HuH-7.5 (cell line): ENCODE measurements at regions not wholly inside any gene's neighbourhood (a gene's known extent, or its start where the extent isn't known, plus 50 kb on each side); places are given as distances from the start of the nearest gene placed in this dataset.

ENCODE experiments used
- DNase-seq: peaks from one replicate; pipeline ENCODE4 v3.0.0; 2011; ENCODE audit warnings: low spot score

DNA sequence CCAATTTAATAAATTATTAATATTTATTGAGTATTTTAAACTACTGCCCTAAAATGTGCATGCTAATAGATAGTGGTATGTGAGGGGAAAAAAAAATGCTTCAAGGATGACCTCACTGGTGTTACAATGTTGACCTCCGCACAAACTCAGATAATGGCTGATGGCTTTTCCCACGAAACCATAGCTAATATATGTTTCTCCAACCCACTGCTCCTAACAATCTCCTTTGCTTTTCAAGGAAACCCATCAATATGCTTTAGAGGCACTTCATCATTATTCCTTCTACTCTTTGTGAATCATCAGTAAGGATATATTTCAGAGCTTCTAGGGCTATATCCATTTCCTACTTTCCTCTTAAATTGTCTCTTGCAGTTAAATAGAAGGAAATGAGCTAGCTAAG lies 1752.0 kb upstream of the TENM3 start:
- DNase-seq, result no peak

DNA sequence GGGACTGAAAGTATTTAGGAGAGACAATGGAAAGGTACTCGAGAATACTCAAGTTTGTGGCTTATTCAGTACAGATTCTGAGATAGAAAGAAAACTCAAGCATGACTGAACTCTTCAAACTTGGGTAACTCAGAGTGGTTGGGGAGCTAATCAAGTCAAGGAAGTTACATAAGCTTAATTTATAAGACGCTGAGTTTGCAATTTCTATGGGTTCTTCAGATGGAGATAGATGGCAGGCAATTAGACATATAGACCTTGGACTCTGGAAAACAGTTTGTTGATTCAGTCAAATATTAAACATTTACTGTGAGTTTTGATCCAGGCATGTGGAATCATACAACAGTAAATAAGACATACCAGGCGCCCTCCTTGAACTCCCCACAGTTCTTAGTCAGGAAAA lies 1749.9 kb upstream of the TENM3 start:
- no peak for DNase-seq

DNA sequence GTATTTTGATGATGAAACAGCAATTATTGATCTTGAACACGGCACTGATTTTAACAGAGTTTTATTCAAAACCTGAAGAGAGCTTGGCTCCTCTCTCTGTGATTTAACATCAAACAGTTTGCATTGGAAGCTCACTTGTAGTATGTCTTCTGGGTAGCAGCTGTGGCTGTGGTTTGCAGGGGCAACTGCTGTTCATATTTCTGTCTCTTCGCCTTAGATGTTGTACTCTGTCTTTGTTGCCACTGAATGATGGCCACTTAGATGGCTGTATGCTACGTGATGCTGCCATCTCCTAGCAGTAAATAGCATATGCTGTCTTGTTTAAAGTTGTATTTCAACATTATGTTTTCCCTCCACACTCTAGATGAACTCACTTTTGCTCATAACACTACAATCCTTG lies 1743.0 kb upstream of the TENM3 start:
- DNase-seq, result no peak

GRCh38 chr4:180512801-180513475 lies 1730.3 kb upstream of the TENM3 start:
- DNase-seq, result no peak

GRCh38 chr4:180518906-180519305 lies 1724.3 kb upstream of the TENM3 start:
- DNase-seq, result no peak

GRCh38 chr4:180521181-180521580 lies 1722.0 kb upstream of the TENM3 start:
- DNase-seq, result no peak

- no peak for DNase-seq
Observed at GRCh38 chr4:180525523-180526077, 1717.6 kb upstream of the TENM3 start.

DNA sequence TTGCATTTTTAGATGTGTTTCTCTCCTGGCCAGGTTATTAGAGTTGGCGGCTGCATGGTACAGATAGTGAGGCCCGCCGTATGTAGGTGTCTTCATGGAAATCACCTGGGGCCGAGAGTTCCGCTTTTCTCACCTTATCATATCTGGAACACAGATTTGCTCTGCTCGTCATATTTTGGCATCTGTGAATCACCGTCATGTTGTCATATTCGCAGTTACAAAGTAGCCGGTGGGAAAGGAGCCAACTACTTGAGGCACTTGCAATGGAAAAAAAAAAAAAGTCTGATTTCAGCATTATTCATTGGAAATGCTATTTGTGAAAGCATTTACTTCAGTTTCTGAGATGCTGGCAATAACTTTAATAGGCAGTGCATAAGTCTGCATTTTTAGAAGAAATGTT lies 1715.2 kb upstream of the TENM3 start:
- no peak for DNase-seq

GRCh38 chr4:180530787-180531186 lies 1712.4 kb upstream of the TENM3 start:
- DNase-seq, result no peak

DNA sequence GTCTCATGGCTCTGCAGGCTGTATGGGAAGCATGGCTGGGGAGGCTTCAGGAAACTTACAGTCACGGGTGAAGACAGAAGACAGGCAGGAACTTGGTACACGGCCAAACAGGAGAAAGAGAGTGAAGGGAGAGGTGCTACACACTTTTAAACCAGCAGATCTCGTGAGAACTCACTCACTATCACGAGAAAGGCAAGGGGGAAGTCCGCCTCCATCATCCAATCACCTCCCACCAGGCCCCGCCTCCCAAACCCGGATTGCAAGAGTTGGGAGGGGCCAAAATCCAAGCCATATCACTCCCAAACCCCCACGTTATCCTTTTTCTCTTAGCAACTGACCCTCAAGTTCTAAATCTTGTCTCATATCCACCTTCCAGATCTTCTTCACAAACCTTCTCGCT lies 1710.5 kb upstream of the TENM3 start:
- no peak for DNase-seq

- DNase-seq, result no peak
Observed at GRCh38 chr4:180538384-180539057, 1704.7 kb upstream of the TENM3 start.

GRCh38 chr4:180539284-180539683 lies 1703.9 kb upstream of the TENM3 start:
- no peak for DNase-seq

- no peak for DNase-seq
Observed at GRCh38 chr4:180541678-180542077, 1701.5 kb upstream of the TENM3 start.

DNA sequence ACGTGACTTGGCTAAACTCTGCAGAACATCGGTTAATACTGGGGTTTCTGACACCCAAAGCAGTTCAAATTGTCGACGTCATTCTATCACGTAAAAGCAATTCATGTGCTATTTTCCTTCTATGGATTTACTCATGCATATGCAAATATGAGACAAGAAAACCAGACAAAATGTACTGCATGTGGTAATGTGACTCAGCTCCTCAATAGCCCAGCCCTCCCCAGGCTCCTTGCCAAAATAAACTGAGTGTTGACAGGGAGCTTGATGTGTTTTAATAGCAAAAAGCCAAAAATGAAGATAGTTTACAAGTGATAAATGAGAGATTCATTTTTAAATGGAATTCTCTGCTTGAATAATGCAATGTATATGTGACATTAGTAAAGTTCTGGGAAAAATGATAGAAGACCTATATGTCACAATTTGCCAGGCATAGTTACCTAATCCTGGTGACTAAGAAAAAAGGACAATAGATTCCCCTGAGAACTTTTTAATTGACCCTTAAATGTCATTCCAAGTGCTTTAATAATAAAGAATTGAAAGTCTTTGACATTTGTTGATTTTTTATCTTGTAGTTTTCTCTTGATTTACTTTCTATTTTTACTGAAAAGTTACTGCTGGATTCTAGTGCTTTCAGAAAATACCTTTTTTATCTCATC lies 1700.6 kb upstream of the TENM3 start:
- DNase-seq, result no peak

DNA sequence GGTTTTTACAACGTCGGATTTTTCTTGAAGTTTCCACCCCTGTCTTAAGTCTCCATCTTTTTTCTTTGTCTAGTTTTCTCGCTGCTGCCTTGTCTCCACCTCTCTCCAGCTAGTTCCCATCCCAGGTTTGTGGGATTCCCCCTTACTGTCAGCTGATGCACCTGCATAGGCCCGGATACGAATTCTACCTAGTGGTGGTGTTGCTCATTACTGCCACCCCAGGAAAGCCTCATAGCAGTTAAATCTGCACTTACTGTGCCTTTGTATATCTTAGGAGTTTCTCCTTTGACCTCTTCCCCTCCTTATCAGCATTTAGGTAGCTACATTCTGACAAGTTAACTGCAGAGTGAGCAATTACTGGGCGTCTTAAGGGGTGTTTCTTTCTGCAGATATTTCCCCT lies 1693.1 kb upstream of the TENM3 start:
- DNase-seq, result no peak

DNA sequence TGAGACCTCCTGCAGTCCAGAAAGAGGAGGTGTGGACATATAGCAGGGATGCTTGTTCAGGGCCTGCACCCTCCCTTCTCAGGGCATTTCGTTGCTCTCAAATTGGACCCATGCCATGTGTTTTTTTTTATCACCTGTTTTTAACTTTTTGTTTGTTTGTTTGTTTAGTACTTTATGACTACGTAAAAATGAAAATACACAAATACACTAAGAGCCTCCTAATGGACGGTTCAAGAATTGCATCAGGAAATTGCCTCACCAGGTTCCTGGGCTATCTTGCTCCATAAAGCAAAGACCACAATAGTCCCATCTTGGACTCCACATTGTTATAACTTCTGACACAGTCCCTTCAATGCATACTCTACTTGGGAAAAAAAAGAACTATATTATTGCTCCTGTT lies 1685.9 kb upstream of the TENM3 start:
- no peak for DNase-seq

- no peak for DNase-seq
Observed at GRCh38 chr4:180557950-180558349, 1685.3 kb upstream of the TENM3 start.

DNA sequence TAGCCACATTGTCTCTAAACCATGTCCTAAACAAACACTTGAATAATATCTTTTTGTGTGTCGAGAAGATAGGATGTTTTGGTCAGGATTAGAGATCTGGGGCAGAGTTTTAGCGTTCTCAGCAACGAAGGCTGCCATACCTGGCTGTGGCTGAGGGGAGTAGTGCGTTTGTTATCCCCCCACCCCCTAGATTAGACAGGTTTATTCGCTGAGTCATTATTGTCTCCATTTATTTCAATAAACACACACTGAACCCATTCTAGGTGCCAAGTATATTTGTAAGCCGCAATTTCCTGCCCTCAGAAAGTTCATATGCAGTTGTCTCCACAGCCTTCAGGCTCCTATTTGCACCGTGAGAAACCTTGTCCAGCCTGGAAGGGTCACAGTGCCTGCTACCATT lies 1684.8 kb upstream of the TENM3 start:
- DNase-seq, result no peak

- no peak for DNase-seq
Observed at GRCh38 chr4:180560896-180561295, 1682.3 kb upstream of the TENM3 start.

- DNase-seq, result no peak
Observed at GRCh38 chr4:180564026-180564425, 1679.2 kb upstream of the TENM3 start.

- no peak for DNase-seq
Observed at GRCh38 chr4:180564448-180564847, 1678.8 kb upstream of the TENM3 start.

DNA sequence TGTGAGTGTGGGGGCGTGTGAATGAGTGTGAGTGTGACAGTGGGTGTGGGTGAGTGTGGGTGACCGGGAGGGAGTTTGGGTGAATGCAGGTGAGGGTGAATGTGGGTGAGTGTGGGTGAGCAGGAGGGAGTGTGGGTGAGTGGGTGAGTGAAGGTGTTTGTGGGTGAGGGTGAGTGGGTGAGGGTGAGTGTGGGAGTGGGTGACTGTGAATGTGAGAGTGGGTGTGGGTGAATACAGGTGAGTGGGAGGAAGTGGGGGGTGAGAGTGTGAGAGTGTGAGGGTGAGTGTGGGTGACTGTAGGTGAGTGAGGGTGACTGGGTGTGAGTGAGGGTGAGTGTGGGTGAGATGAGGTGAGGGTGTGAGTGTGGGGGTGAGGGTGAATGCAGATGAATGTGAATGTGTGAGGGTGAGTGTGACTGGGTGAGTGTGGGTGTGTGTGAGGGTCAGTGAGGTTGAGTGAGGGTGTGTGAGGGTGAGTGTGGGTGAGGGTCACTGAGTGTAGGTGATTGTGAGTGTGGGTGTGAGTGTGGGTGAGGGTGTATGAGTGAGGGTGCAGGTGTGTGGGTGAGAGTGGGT lies 1677.3 kb upstream of the TENM3 start:
- DNase-seq, result no peak

GRCh38 chr4:180566492-180566891 lies 1676.7 kb upstream of the TENM3 start:
- DNase-seq, result no peak
